ENCODE measurements at regions not wholly inside any gene's neighbourhood (a gene's known extent, or its start where the extent isn't known, plus 50 kb on each side); places are given as distances from the start of the nearest gene placed in this dataset.

DNA sequence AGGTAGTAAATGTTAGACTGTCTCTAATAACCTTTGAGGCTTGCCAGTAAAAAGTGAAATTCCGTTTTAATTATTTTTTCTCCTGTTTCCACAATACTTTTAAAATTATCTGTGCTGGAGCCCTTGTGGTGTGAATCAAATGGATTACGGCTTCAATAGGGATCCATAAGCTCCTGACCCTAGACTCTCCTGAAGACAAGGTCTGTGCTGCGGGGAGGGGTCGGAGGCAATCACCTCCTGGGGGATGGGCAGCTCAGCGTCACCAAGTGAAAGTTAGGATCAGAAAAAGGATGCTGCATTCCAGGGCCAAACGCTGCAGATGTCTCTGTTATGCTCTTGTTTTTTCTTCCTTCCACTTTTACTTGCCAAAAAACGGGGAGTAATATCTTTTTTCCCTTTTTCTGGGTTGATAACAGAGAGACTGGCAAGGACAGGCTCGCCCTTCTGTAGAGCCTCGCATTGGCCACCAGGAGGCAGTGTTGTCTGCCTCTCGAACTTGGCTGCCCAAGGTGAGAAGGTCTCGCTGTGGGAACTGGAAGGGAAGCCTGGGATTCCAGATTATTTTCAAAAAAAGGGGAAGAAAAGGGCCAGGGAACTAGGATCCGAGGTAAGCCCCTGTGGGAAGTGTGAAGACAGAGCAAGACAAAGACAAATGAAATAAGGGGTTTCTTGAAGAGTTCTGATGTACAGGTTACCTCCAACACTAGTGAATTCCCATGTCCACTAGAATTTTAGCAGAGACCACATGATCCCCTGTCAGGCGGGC, 621.9 kb downstream of the ACTR3B start:
- 10 to 12% methylated on average over 13 of the region's 13 CpGs for WGBS, 2 donors
- Histone ChIP-seq H3K36me3 (no peaks in the 10 kb centered on the region), H3K4me3 (no peak overlapping the region), H3K27ac (no peak overlapping the region), H3K9me3 (no peaks in the 10 kb centered on the region), H3K4me1 (no peaks in the 10 kb centered on the region), H3K27me3 (no peaks in the 10 kb centered on the region)
- peak in 3 of 4 donors; percentile 88 to 90 (median 88) for ATAC-seq
- intact Hi-C loops (cut with DNase I) = no loop called here
- peak in 5 of 6 donors; percentile 18 to 70 (median 43) for DNase-seq
- no peak for FAIRE-seq
- TF ChIP-seq, protein P1, sequence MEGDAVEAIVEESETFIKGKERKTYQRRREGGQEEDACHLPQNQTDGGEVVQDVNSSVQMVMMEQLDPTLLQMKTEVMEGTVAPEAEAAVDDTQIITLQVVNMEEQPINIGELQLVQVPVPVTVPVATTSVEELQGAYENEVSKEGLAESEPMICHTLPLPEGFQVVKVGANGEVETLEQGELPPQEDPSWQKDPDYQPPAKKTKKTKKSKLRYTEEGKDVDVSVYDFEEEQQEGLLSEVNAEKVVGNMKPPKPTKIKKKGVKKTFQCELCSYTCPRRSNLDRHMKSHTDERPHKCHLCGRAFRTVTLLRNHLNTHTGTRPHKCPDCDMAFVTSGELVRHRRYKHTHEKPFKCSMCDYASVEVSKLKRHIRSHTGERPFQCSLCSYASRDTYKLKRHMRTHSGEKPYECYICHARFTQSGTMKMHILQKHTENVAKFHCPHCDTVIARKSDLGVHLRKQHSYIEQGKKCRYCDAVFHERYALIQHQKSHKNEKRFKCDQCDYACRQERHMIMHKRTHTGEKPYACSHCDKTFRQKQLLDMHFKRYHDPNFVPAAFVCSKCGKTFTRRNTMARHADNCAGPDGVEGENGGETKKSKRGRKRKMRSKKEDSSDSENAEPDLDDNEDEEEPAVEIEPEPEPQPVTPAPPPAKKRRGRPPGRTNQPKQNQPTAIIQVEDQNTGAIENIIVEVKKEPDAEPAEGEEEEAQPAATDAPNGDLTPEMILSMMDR (IDR thresholded peaks at IDR 0.05) = peak; percentile 59 to 85 (median 83)

DNA sequence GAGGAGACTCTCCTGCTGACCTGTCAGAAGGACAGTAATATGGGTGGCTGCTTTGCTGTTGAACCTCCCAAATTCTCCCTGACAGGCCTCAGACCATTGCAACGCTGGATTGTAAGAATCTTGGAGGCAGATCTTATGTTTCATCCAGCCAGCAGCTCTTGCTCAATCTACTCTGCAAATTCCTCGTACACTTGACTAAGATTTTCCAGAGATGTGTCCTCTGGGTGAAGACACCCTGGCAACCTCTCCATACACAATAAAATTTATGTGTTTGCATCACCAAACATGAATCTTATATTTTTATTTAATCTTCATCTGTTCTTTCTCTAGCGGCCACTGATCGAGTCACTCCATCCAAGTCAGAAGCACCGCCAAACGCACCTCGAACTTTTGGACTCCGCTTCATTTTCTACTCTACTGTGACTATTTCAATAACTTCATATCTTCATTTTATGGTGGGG, 623.1 kb downstream of the ACTR3B start:
- Histone ChIP-seq H3K27ac (no peak overlapping the region), H3K27me3 (no peaks in the 10 kb centered on the region), H3K4me1 (no peaks in the 10 kb centered on the region), H3K4me3 (no peak overlapping the region), H3K36me3 (no peaks in the 10 kb centered on the region), H3K9me3 (no peaks in the 10 kb centered on the region)
- intact Hi-C loops (cut with DNase I) = no loop called here
- TF ChIP-seq, protein P1 (IDR thresholded peaks at IDR 0.05) = no peak
- 78 to 80% methylated on average over 8 of the region's 8 CpGs for WGBS, 2 donors
- peak; percentile 60 for FAIRE-seq
- ATAC-seq = peak in 2 of 4 donors; percentile 44 to 60
- no peak for DNase-seq

DNA sequence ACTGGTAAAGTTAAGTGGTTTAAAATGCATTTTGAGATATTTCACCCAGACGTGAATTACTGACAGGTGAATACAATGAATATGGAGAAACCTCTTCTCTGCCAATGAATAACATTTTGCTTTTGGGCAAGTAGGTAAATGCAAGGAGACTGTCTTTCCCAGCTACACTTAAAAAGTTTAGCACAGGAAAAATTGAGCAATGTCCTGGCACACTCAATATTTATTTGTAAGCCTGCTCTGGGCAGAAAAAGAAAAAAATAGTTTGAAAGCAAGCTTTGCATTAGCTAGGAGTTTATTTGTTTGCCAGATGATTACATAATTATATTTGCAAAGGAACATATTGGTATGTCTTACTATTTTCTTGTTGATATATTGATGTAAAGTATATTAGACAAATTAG, 624.2 kb downstream of the ACTR3B start:
- no peaks in the 10 kb centered on the region for H3K9me3 ChIP-seq
- H3K4me1 ChIP-seq = no peaks in the 10 kb centered on the region
- FAIRE-seq (no peak), DNase-seq (no peak), ATAC-seq (no peak)
- H3K27me3 ChIP-seq = no peaks in the 10 kb centered on the region
- intact Hi-C loops (cut with DNase I) = no loop called here
- TF ChIP-seq, protein P1 (IDR thresholded peaks at IDR 0.05) = no peak
- H3K27ac ChIP-seq = no peak overlapping the region
- H3K36me3 ChIP-seq = no peaks in the 10 kb centered on the region
- no peak overlapping the region for H3K4me3 ChIP-seq
- 51 to 56% methylated on average over 1 of the region's 1 CpG for whole genome bisulfite sequencing, 2 donors

DNA sequence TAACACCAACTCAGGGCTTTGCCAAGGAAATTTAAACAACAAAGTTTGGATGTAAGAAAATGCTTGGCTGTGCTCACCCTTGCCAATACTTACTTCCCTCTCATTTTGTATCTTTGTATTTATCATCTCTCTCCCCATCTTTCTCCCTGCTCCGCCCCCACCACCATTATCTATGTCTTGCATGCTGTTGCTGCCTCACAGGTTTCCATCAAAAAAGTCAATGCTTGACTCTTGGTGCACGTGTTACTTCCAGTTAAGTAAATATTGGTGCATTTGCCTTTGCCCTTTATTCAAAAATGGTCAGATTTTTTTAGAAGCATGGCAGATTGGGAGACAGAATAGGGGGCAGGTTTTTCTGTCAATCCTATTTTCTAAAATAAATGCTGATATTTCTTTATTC, 626.0 kb downstream of the ACTR3B start:
- WGBS, 2 donors = 25 to 38% methylated on average over 2 of the region's 2 CpGs
- no peaks in the 10 kb centered on the region for H3K4me1 ChIP-seq
- ATAC-seq (no peak), DNase-seq (no peak), FAIRE-seq (no peak)
- no peak overlapping the region for H3K4me3 ChIP-seq
- no peaks in the 10 kb centered on the region for H3K9me3 ChIP-seq
- intact Hi-C loops (cut with DNase I) = no loop called here
- no peak overlapping the region for H3K27ac ChIP-seq
- no peaks in the 10 kb centered on the region for H3K27me3 ChIP-seq
- TF ChIP-seq, protein P1 (IDR thresholded peaks at IDR 0.05) = no peak
- H3K36me3 ChIP-seq = no peaks in the 10 kb centered on the region

DNA sequence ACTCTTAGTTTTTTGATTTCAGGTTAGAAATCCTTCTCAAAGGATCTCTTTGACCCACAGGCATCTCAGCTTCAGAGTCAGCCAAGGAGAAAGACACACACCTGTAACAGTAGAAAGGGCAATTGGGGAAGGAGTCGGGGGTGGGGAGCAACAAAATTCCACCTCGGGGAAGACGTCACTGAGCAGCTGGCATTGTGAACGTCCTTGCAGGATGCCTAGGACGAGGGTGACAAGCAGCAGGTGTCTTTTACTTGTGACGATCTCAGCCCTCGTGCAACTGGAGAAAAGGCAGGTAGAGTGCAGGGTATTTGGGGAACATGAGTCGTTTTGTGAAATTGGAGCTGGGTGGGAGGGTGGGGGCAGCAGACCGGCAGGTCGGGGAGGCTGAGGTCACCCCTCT, 627.0 kb downstream of the ACTR3B start:
- DNase-seq = no peak
- TF ChIP-seq, protein P1 (IDR thresholded peaks at IDR 0.05) = no peak
- ATAC-seq = no peak
- Histone ChIP-seq H3K9me3 (no peaks in the 10 kb centered on the region), H3K4me1 (no peaks in the 10 kb centered on the region), H3K36me3 (no peaks in the 10 kb centered on the region), H3K27ac (no peak overlapping the region), H3K27me3 (no peaks in the 10 kb centered on the region), H3K4me3 (no peak overlapping the region)
- intact Hi-C loops (cut with DNase I) = no loop called here
- WGBS, 2 donors = 38 to 47% methylated on average over 10 of the region's 10 CpGs
- FAIRE-seq = no peak

Data from pancreas (tissue), 10 donors.